ENCODE measurements at regions not wholly inside any gene's neighbourhood (a gene's known extent, or its start where the extent isn't known, plus 50 kb on each side); places are given as distances from the start of the nearest gene placed in this dataset.

DNA sequence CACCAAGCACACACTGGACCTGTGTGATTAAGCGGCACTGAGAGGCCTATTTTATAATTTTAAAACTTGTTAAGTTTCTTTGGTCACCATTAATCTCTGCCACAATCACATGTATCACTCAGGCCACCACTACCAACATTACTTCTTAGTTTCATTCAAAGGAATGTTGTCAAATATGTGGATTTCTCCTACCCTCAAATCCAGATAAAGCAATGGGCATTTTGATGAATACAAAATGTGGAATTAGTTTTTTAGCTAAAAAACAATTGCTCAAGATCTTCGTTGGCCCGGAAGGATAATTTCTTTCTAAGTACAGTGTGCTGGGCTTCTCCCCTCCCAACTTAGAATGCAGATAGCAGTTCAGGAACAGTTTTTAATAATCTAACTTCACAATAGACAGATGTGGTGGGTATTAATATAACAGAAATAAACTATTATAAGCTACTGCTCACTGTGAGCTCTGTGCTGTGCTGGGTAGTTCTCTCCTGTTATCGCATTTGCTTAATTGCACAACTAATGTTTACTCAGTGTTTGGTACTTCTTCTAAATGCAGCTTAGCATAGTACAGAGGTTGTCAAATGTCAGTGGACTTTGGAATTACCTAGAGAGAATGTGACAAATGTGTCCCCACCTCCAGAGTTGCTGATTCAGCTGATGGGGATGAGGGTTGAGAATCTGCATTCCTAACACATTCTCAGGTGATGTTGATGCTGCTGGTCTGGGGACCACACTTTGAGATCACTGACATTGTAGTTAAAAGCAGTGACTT lies 266.7 kb upstream of the AMIGO2 start:
- DNase-seq = no peak
- H3K27ac Mint-ChIP-seq = no peak overlapping the region
- H3K4me1 Mint-ChIP-seq (ENCODE audit: low read depth) = peaks cover 31% of the 10 kb centered on the region
- Histone ChIP-seq H3K4me1 (ENCODE audit: insufficient read depth, low read length) (peaks cover 17% of the 10 kb centered on the region), H3K27me3 (ENCODE audit: control insufficient read depth in 1 of 2, insufficient read depth in 2 of 2, low read length in 2 of 2) (no peaks in the 10 kb centered on the region), H3K4me3 (ENCODE audit: low read length) (no peak overlapping the region), H3K36me3 (ENCODE audit: insufficient read depth, low read length) (no peaks in the 10 kb centered on the region), H3K27ac (ENCODE audit: low read depth in 1 of 2, low read length in 2 of 2) (no peak overlapping the region), H3K9me3 (ENCODE audit: control insufficient read depth in 1 of 2, insufficient read depth in 1 of 2, low read length in 2 of 2) (no peaks in the 10 kb centered on the region)
- no peak overlapping the region for H3K4me3 Mint-ChIP-seq
- ATAC-seq (ENCODE audit: poor library complexity) = no peak
- H3K9me3 Mint-ChIP-seq = no peaks in the 10 kb centered on the region
- ChIA-PET POLR2A (interaction anchor here (1.6 kb wide), 1 partner anchor 40 kb away, joined by 7 read pairs; no protein-coding TSS in a partner anchor), CTCF (no interaction called here)
- H3K36me3 Mint-ChIP-seq (ENCODE audit: low read depth) = no peaks in the 10 kb centered on the region
- intact Hi-C loops (cut with DNase I, micrococcal nuclease) = no loop called here
- TF ChIP-seq, protein P1, sequence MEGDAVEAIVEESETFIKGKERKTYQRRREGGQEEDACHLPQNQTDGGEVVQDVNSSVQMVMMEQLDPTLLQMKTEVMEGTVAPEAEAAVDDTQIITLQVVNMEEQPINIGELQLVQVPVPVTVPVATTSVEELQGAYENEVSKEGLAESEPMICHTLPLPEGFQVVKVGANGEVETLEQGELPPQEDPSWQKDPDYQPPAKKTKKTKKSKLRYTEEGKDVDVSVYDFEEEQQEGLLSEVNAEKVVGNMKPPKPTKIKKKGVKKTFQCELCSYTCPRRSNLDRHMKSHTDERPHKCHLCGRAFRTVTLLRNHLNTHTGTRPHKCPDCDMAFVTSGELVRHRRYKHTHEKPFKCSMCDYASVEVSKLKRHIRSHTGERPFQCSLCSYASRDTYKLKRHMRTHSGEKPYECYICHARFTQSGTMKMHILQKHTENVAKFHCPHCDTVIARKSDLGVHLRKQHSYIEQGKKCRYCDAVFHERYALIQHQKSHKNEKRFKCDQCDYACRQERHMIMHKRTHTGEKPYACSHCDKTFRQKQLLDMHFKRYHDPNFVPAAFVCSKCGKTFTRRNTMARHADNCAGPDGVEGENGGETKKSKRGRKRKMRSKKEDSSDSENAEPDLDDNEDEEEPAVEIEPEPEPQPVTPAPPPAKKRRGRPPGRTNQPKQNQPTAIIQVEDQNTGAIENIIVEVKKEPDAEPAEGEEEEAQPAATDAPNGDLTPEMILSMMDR (IDR thresholded peaks at IDR 0.05) = no peak
- no peaks in the 10 kb centered on the region for H3K27me3 Mint-ChIP-seq

DNA sequence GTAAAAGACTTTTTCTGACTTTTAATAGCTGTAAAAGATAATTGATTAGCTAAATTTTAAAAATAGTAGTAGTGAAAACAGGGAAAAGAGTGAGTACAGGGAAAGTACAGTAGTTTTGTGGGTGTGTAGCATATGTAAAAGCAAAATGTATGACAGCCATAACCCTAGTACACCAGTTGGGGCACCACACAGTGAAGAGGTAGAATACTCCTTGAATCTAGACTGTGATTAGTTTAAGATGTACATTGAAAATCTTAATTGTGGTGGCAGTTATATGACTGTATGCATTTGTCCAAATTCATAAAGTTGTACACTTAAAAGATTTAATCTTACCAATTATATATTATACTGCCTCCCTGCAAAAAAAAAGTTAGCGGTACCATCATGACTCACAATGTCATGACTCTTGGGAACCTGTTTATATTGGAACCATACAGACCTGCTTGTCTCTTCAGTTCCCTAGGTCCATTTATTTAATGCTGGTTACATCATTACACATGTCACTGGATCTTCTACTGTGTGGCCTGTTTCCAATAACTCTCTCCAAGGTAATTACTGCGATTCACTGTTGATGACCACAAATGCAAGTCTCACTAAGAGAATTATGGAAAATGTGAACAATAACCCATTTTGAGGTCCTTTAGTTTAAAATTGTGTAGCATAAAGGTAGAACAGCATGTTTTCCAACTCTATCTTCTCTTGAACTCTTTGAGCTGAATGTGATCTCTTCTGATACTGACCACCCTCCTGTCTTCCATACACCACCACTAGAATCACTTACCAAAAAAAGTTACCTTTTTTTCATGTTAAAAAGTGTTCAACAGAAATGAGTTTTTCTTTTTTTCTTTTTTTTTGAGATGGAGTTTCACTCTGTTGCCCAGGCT lies 264.2 kb upstream of the AMIGO2 start:
- no peaks in the 10 kb centered on the region for H3K27me3 Mint-ChIP-seq
- intact Hi-C loops (cut with DNase I, micrococcal nuclease) = no loop called here
- no peak for ATAC-seq (ENCODE audit: poor library complexity)
- peaks cover 2% of the 10 kb centered on the region for H3K9me3 Mint-ChIP-seq
- no peaks in the 10 kb centered on the region for H3K36me3 ChIP-seq (ENCODE audit: insufficient read depth, low read length)
- POLR2A ChIA-PET = no interaction called here
- TF ChIP-seq, protein P1 (IDR thresholded peaks at IDR 0.05) = no peak
- H3K27ac Mint-ChIP-seq = no peak overlapping the region
- no peaks in the 10 kb centered on the region for H3K4me1 ChIP-seq (ENCODE audit: insufficient read depth, low read length)
- H3K9me3 ChIP-seq (ENCODE audit: control insufficient read depth in 1 of 2, insufficient read depth in 1 of 2, low read length in 2 of 2) = no peaks in the 10 kb centered on the region
- peaks cover 8% of the 10 kb centered on the region for H3K4me1 Mint-ChIP-seq (ENCODE audit: low read depth)
- CTCF ChIA-PET = no interaction called here
- H3K4me3 ChIP-seq (ENCODE audit: low read length) = no peak overlapping the region
- H3K27ac ChIP-seq (ENCODE audit: low read depth in 1 of 2, low read length in 2 of 2) = no peak overlapping the region
- H3K36me3 Mint-ChIP-seq (ENCODE audit: low read depth) = no peaks in the 10 kb centered on the region
- no peak for DNase-seq
- no peaks in the 10 kb centered on the region for H3K27me3 ChIP-seq (ENCODE audit: control insufficient read depth in 1 of 2, insufficient read depth in 2 of 2, low read length in 2 of 2)
- H3K4me3 Mint-ChIP-seq = no peak overlapping the region

DNA sequence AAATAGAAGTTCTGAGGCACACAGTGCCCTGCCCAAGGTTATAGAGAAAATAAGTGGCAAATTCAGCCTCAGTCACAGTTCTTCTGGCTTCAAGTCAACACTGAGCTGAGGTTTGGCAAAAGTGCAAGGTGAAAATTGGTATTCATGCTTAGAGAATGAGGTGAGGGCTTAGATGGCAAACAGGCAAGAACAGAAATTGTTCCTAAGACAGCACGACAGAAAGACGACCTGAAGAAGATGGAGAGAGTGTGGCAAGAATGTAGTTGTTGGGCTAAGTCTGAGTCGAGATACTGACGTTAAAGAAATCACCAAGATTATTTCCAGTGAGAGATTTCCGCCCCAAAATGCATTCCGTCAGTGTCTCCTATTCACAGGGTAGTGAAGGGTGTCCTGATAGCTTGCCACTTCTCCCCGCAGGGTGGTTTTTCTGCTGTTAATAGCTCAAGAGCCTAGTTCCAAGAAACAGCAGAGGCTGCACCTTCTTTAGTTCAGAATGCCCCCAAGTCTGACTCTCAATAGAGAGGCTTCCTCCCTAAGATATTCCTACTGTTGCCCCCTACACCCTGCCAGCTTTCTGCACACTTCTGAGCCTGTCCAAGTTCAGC lies 260.8 kb upstream of the AMIGO2 start:
- H3K27ac Mint-ChIP-seq = no peak overlapping the region

More for the DNA sequence above, 260.8 kb upstream of the AMIGO2 start:
- no peak for DNase-seq
- Mint-ChIP-seq H3K36me3 (ENCODE audit: low read depth) (peaks cover 4% of the 10 kb centered on the region), H3K4me1 (ENCODE audit: low read depth) (peaks cover 4% of the 10 kb centered on the region), H3K9me3 (peaks cover 5% of the 10 kb centered on the region), H3K4me3 (no peak overlapping the region), H3K27me3 (no peaks in the 10 kb centered on the region)
- H3K9me3 ChIP-seq (ENCODE audit: control insufficient read depth in 1 of 2, insufficient read depth in 1 of 2, low read length in 2 of 2) = no peaks in the 10 kb centered on the region
- H3K4me1 ChIP-seq (ENCODE audit: insufficient read depth, low read length) = no peaks in the 10 kb centered on the region
- no peak overlapping the region for H3K4me3 ChIP-seq (ENCODE audit: low read length)
- ChIA-PET POLR2A (no interaction called here), CTCF (no interaction called here)
- ATAC-seq (ENCODE audit: poor library complexity) = no peak
- TF ChIP-seq, protein P1 (IDR thresholded peaks at IDR 0.05) = no peak
- no peaks in the 10 kb centered on the region for H3K27me3 ChIP-seq (ENCODE audit: control insufficient read depth in 1 of 2, insufficient read depth in 2 of 2, low read length in 2 of 2)
- no peak overlapping the region for H3K27ac ChIP-seq (ENCODE audit: low read depth in 1 of 2, low read length in 2 of 2)
- H3K36me3 ChIP-seq (ENCODE audit: insufficient read depth, low read length) = no peaks in the 10 kb centered on the region
- intact Hi-C loops (cut with DNase I, micrococcal nuclease) = no loop called here
